Lower leg skin (tissue), 3 donors: ENCODE measurements at regions not wholly inside any gene's neighbourhood (a gene's known extent, or its start where the extent isn't known, plus 50 kb on each side); places are given as distances from the start of the nearest gene placed in this dataset.

Experiments used
- POLR2A ChIP-seq, 2 donors: fragments of 450-650 bp; IDR thresholded peaks; one replicate each; pipeline ENCODE4 v1.6.1; 2016 to 2017; ENCODE audit warnings: antibody characterized with exemption in 2 of 2, mild to moderate bottlenecking in 1 of 2, moderate library complexity in 1 of 2
- TF ChIP-seq, protein P1 (sequence below), 3 donors: fragments of 450-650 bp; IDR thresholded peaks; one replicate each; pipeline ENCODE4 v1.5.1; 2016; ENCODE audit warnings: antibody characterized with exemption in 3 of 3, mild to moderate bottlenecking in 3 of 3, moderate library complexity in 2 of 3

DNA sequence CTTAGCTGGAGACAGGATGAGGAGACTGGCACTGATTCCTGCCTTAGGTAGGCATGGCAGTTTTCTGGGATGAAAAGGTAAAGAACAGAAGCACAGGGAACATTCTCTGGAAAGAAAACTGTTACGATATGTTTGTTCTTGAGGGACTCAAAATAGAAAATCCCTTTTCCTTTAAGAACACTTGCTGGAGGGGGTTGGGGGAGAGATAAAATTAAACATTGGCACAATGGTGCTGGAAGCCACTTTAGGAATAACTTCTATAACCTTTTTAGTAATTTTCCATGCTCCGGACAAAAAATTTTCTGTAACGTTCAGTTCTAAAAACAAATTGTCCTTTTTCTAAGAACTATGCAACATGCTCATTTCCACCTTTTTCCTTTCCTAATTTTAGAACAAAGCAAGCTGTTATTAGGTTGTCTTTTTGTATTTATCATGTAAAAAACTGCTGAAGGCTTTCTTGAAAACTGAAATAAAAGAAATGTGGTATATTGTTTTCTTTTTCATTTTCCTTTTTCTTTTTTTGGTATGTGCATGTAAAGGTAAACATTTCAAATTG, 343.8 kb downstream of the EPHA4 start:
- TF ChIP-seq, protein P1, sequence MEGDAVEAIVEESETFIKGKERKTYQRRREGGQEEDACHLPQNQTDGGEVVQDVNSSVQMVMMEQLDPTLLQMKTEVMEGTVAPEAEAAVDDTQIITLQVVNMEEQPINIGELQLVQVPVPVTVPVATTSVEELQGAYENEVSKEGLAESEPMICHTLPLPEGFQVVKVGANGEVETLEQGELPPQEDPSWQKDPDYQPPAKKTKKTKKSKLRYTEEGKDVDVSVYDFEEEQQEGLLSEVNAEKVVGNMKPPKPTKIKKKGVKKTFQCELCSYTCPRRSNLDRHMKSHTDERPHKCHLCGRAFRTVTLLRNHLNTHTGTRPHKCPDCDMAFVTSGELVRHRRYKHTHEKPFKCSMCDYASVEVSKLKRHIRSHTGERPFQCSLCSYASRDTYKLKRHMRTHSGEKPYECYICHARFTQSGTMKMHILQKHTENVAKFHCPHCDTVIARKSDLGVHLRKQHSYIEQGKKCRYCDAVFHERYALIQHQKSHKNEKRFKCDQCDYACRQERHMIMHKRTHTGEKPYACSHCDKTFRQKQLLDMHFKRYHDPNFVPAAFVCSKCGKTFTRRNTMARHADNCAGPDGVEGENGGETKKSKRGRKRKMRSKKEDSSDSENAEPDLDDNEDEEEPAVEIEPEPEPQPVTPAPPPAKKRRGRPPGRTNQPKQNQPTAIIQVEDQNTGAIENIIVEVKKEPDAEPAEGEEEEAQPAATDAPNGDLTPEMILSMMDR (IDR thresholded peaks at IDR 0.05) = no peak
- no peak for TF ChIP-seq POLR2A (IDR thresholded peaks at IDR 0.05)
